ENCODE measurements at regions not wholly inside any gene's neighbourhood (a gene's known extent, or its start where the extent isn't known, plus 50 kb on each side); places are given as distances from the start of the nearest gene placed in this dataset.

- TF ChIP-seq CTCF (IDR thresholded peaks at IDR 0.05) (no peak), POLR2A (IDR thresholded peaks at IDR 0.05) (no peak), POLR2AphosphoS5 (IDR thresholded peaks at IDR 0.05) (no peak)
These were observed 96.4 kb upstream of the ATL2 start for GRCh38 chr2:38473333-38474005.

Data from gastroesophageal sphincter (tissue), 3 donors.